Ovary (tissue), 7 donors: ENCODE measurements at regions not wholly inside any gene's neighbourhood (a gene's known extent, or its start where the extent isn't known, plus 50 kb on each side); places are given as distances from the start of the nearest gene placed in this dataset.

Experiments used
- DNase-seq, 5 donors: peaks; one replicate each; pipeline ENCODE4 v3.0.0-alpha.2; 2019 to 2020
- H3K27ac ChIP-seq, 2 donors: fragments of 200-600 bp; one replicate each; pipeline versions ENCODE4 v1.5.1 to v1.8.0; 2019 to 2022
- H3K27me3 ChIP-seq: fragments of 200-600 bp; one replicate; pipeline ENCODE4 v1.8.0; 2022
- H3K36me3 ChIP-seq: fragments of 200-600 bp; sonication (generic); one replicate; pipeline ENCODE4 v1.5.1; 2019
- H3K4me1 ChIP-seq: one replicate; pipeline ENCODE4 v1.8.1; 2013; ENCODE audit warnings: mild to moderate bottlenecking, moderate library complexity; ENCODE audit not compliant: insufficient read depth
- H3K4me3 ChIP-seq: fragments of 200-600 bp; sonication (generic); one replicate; pipeline ENCODE4 v1.5.1; 2017
- H3K9me3 ChIP-seq, 2 donors: fragments of 200-600 bp in 1 of 2; sonication (generic) in 1 of 2; one replicate each; pipeline versions ENCODE4 v1.5.1 to v1.8.1; 2013 to 2019; ENCODE audit warnings: mild to moderate bottlenecking in 1 of 2, moderate library complexity in 1 of 2
- CTCF ChIP-seq, 3 donors: fragments of 450-650 bp in 2 of 3; fragments of 200-600 bp in 1 of 3; IDR thresholded peaks; one replicate each; pipeline versions ENCODE4 v1.5.1 to v1.8.0; 2016 to 2022; ENCODE audit warnings: antibody characterized with exemption in 3 of 3, mild to moderate bottlenecking in 1 of 3
- EP300 ChIP-seq: sonication (generic); formaldehyde crosslinking; IDR thresholded peaks from one replicate; pipeline ENCODE4 v1.6.1; 2017; ENCODE audit warnings: antibody characterized with exemption
- POLR2A ChIP-seq: fragments of 450-650 bp; IDR thresholded peaks from one replicate; pipeline ENCODE4 v1.6.1; 2017; ENCODE audit warnings: antibody characterized with exemption, mild to moderate bottlenecking, moderate library complexity
- WGBS, 3 donors: extraction: QIAGEN DNeasy Blood & Tissue Kit in 1 of 3; methylation state at CpG; one replicate each; pipeline versions ENCODE4 v1.1.5 to v1.1.7; 2013 to 2017; 5-methylcytosine and 5-hydroxymethylcytosine counted together
- intact Hi-C, 4 donors: fragments of 100-400 bp; cut with DNase I; formaldehyde crosslinking; loops; one replicate each; pipeline versions ENCODE4 v1.11.0 to v1.15.1; 2022 to 2023
- donor health status: DM: no; HTN: no; CAD: no; lungs with moderate emphysema.
- donor health status: DM: no; HTN: no; CAD: no.
- donor health status: Bipolar disorder and iron deficiency.
- donor health status: DM: no; HTN: no; CAD: no.
- donor health status: DM: yes; HTN: yes; CAD: no.

GRCh38 chr4:166519774-166520173 is 646.7 kb downstream of the TLL1 start:
- H3K9me3 ChIP-seq = no peaks in the 10 kb centered on the region
- WGBS, 3 donors = 90 to 93% (median 92%) methylated on average over 5 of the region's 5 CpGs
- intact Hi-C loops = no loop called here
- no peaks in the 10 kb centered on the region for H3K4me1 ChIP-seq
- DNase-seq = no peak
- no peak overlapping the region for H3K27ac ChIP-seq
- H3K4me3 ChIP-seq = no peak overlapping the region
- TF ChIP-seq POLR2A = no peak
- H3K36me3 ChIP-seq = no peaks in the 10 kb centered on the region
- no peaks in the 10 kb centered on the region for H3K27me3 ChIP-seq

- DNase-seq = no peak
- H3K9me3 ChIP-seq = no peaks in the 10 kb centered on the region
- no peaks in the 10 kb centered on the region for H3K36me3 ChIP-seq
- no peak overlapping the region for H3K27ac ChIP-seq
- intact Hi-C loops = no loop called here
- no peak for TF ChIP-seq POLR2A
- no peaks in the 10 kb centered on the region for H3K4me1 ChIP-seq
- H3K4me3 ChIP-seq = no peak overlapping the region
- H3K27me3 ChIP-seq = no peaks in the 10 kb centered on the region
- WGBS, 3 donors = 48 to 65% (median 61%) methylated on average over 3 of the region's 3 CpGs
These were observed 654.5 kb downstream of the TLL1 start for GRCh38 chr4:166527500-166527899.

- no peaks in the 10 kb centered on the region for H3K36me3 ChIP-seq
These were observed 658.7 kb downstream of the TLL1 start for GRCh38 chr4:166531703-166532102.

DNA sequence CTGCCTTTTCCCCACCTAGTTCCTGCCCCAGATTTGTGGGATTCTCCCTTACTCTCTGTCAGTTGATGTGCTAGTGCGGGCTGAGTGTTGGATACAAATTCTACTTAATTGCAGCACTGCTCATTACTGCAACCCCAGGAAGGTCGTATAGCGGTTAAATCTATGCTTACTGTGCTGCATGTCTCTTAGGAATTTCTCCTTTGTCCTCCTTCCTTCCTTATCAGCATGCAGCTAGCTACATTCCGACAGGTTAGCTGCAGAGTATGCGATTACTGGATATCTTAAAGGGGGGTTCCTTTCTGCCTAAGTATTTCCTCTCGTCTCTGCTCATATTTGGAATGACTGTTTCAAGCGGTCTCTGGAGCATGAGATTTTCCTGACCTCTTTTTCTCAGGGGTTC is 662.8 kb downstream of the TLL1 start:
- TF ChIP-seq CTCF (IDR thresholded peaks at IDR 0.05) (no peak), POLR2A (no peak), EP300 (no peak)
- DNase-seq = no peak
- intact Hi-C loops = no loop called here
- Histone ChIP-seq H3K27me3 (no peaks in the 10 kb centered on the region), H3K4me1 (no peaks in the 10 kb centered on the region), H3K9me3 (no peaks in the 10 kb centered on the region), H3K27ac (no peak overlapping the region), H3K4me3 (no peak overlapping the region), H3K36me3 (no peaks in the 10 kb centered on the region)
- 64 to 72% (median 68%) methylated on average over 7 of the region's 7 CpGs for WGBS, 3 donors

More at GRCh38 chr4:166531703-166532102, 658.7 kb downstream of the TLL1 start:
- intact Hi-C loops = no loop called here
- 43 to 53% (median 50%) methylated on average over 3 of the region's 3 CpGs for WGBS, 3 donors
- no peak overlapping the region for H3K4me3 ChIP-seq
- no peak for DNase-seq
- H3K27me3 ChIP-seq = no peaks in the 10 kb centered on the region
- no peaks in the 10 kb centered on the region for H3K4me1 ChIP-seq
- TF ChIP-seq EP300 (no peak), POLR2A (no peak), CTCF (IDR thresholded peaks at IDR 0.05) (no peak)
- no peak overlapping the region for H3K27ac ChIP-seq
- no peaks in the 10 kb centered on the region for H3K9me3 ChIP-seq

DNA sequence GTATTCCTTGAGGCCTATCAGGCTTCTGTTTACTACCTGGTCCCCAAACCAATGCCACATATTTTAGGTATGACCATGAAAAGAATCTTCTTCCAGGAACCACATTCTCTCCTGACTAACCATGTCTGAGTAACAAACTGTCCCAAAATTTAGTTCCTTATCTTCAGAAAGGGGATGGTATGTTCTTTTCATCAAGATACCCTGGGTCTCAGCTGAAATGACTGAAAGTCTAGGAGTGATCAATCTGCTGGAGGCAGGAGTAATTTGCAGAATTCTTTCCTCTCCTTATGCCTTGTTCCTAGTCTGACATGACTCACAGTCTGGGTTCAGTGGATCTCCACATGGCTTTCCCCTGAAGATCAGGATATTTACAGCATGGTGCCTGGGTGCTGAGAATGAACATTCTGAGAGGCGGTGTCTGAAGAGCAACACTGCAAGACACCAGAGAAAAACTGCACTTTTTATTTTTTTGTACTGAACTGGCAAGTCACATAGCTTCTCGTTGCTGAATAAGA is 665.5 kb downstream of the TLL1 start:
- 74 to 80% (median 77%) methylated on average over 2 of the region's 2 CpGs for WGBS, 3 donors
- Histone ChIP-seq H3K4me1 (no peaks in the 10 kb centered on the region), H3K36me3 (no peaks in the 10 kb centered on the region), H3K4me3 (no peak overlapping the region), H3K27me3 (no peaks in the 10 kb centered on the region), H3K27ac (no peak overlapping the region), H3K9me3 (no peaks in the 10 kb centered on the region)
- DNase-seq = no peak
- intact Hi-C loops = no loop called here
- no peak for TF ChIP-seq POLR2A
- TF ChIP-seq CTCF (IDR thresholded peaks at IDR 0.05) = no peak
- TF ChIP-seq EP300 = no peak

DNA sequence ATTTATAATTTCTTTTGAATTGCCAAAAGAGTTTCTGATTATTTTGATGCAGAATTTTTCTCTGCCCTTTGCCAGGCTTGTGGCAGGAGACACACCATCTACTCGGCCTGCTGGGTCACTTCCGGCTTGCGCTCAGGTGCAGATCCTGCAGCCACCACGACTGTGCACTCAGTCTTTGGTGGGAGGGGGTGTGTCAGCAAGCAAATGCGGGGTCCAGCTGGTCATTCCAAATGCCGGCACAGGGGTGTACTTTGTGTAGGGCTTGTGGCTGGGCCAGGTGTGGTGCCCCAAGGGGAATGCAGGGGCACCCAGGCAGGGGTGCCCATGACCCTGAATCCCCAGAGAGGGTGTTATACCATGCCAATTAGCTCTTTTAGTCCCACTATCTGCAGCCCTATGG is 673.0 kb downstream of the TLL1 start:
- no peaks in the 10 kb centered on the region for H3K4me1 ChIP-seq
- DNase-seq = no peak
- TF ChIP-seq CTCF (IDR thresholded peaks at IDR 0.05) = no peak
- no peak for TF ChIP-seq EP300
- no peaks in the 10 kb centered on the region for H3K36me3 ChIP-seq
- no peak overlapping the region for H3K4me3 ChIP-seq
- H3K27ac ChIP-seq = no peak overlapping the region
- H3K9me3 ChIP-seq = no peaks in the 10 kb centered on the region
- intact Hi-C loops = no loop called here
- 85 to 87% (median 86%) methylated on average over 6 of the region's 6 CpGs for WGBS, 3 donors
- no peaks in the 10 kb centered on the region for H3K27me3 ChIP-seq
